HG02588 (cell line): ENCODE measurements at regions not wholly inside any gene's neighbourhood (a gene's known extent, or its start where the extent isn't known, plus 50 kb on each side); places are given as distances from the start of the nearest gene placed in this dataset.

Experiments used
- ATAC-seq: cut with Tn5 transposase; IDR thresholded peaks from one replicate; pipeline ENCODE4 v1.9.1; 2021; ENCODE audit warnings: mild to moderate bottlenecking, moderate library complexity; ENCODE audit not compliant: unreplicated experiment

- ATAC-seq, result peak; percentile 69
Measured at GRCh38 chr13:31081316-31081715, 80.4 kb downstream of the HSPH1 start.

GRCh38 chr13:31074756-31075155 lies 86.9 kb downstream of the HSPH1 start:
- no peak for ATAC-seq

- ATAC-seq, result peak; percentile 91
Measured at GRCh38 chr13:31073859-31074718, 87.6 kb downstream of the HSPH1 start.

- no peak for ATAC-seq
Measured at GRCh38 chr13:31072041-31072440, 89.7 kb downstream of the HSPH1 start.

- ATAC-seq, result no peak
Measured at GRCh38 chr13:31069808-31070534, 91.7 kb downstream of the HSPH1 start.

- ATAC-seq, result no peak
Measured at GRCh38 chr13:31068119-31068423, 93.6 kb downstream of the HSPH1 start.

GRCh38 chr13:31067416-31068118 lies 94.1 kb downstream of the HSPH1 start:
- ATAC-seq, result no peak

- ATAC-seq, result no peak
Measured at GRCh38 chr13:31064636-31065035, 97.1 kb downstream of the HSPH1 start.

GRCh38 chr13:31063772-31064171 lies 97.9 kb downstream of the HSPH1 start:
- no peak for ATAC-seq

GRCh38 chr13:31060655-31061054 lies 101.0 kb downstream of the HSPH1 start:
- ATAC-seq, result no peak

- ATAC-seq, result no peak
Measured at GRCh38 chr13:31060220-31060619, 101.5 kb downstream of the HSPH1 start.

- ATAC-seq, result no peak
Measured at GRCh38 chr13:31057403-31058033, 104.2 kb downstream of the HSPH1 start.

GRCh38 chr13:31056644-31057271 lies 104.9 kb downstream of the HSPH1 start:
- no peak for ATAC-seq

GRCh38 chr13:31055589-31055988 lies 106.1 kb downstream of the HSPH1 start:
- ATAC-seq, result no peak

- ATAC-seq, result no peak
Measured at GRCh38 chr13:31054632-31055031, 107.1 kb downstream of the HSPH1 start.

GRCh38 chr13:31053896-31054295 lies 107.8 kb downstream of the HSPH1 start:
- no peak for ATAC-seq

- ATAC-seq, result no peak
Measured at GRCh38 chr13:31053091-31053490, 108.6 kb downstream of the HSPH1 start.

GRCh38 chr13:31052478-31052877 lies 109.2 kb downstream of the HSPH1 start:
- ATAC-seq, result no peak

GRCh38 chr13:31051999-31052398 lies 109.7 kb downstream of the HSPH1 start:
- ATAC-seq, result no peak

- no peak for ATAC-seq
Measured at GRCh38 chr13:31050486-31051400, 111.0 kb downstream of the HSPH1 start.
